HG03521 (cell line): ENCODE measurements at regions not wholly inside any gene's neighbourhood (a gene's known extent, or its start where the extent isn't known, plus 50 kb on each side); places are given as distances from the start of the nearest gene placed in this dataset.

ENCODE experiments used
- ATAC-seq: cut with Tn5 transposase; IDR thresholded peaks from one replicate; pipeline ENCODE4 v1.9.1; 2021; ENCODE audit warnings: mild to moderate bottlenecking, moderate library complexity; ENCODE audit not compliant: unreplicated experiment

- no peak for ATAC-seq
These were observed 285.6 kb upstream of the TPM1 start for GRCh38 chr15:62756995-62757360.

- no peak for ATAC-seq
These were observed 285.0 kb upstream of the TPM1 start for GRCh38 chr15:62757535-62757934.

- ATAC-seq, result no peak
These were observed 284.2 kb upstream of the TPM1 start for GRCh38 chr15:62758126-62758951.

- no peak for ATAC-seq
These were observed 283.6 kb upstream of the TPM1 start for GRCh38 chr15:62758952-62759349.

- ATAC-seq, result no peak
These were observed 282.0 kb upstream of the TPM1 start for GRCh38 chr15:62760538-62760937.

GRCh38 chr15:62765916-62766315 lies 276.6 kb upstream of the TPM1 start:
- ATAC-seq, result no peak

GRCh38 chr15:62766599-62766998 lies 275.9 kb upstream of the TPM1 start:
- ATAC-seq, result no peak

- ATAC-seq, result no peak
These were observed 272.9 kb upstream of the TPM1 start for GRCh38 chr15:62769604-62770003.

- ATAC-seq, result no peak
These were observed 272.4 kb upstream of the TPM1 start for GRCh38 chr15:62770111-62770660.

- ATAC-seq, result no peak
These were observed 271.8 kb upstream of the TPM1 start for GRCh38 chr15:62770752-62771151.

- ATAC-seq, result no peak
These were observed 271.3 kb upstream of the TPM1 start for GRCh38 chr15:62771234-62771633.

GRCh38 chr15:62773369-62774165 lies 269.0 kb upstream of the TPM1 start:
- ATAC-seq, result no peak

- no peak for ATAC-seq
These were observed 266.6 kb upstream of the TPM1 start for GRCh38 chr15:62775932-62776331.

- ATAC-seq, result no peak
These were observed 264.9 kb upstream of the TPM1 start for GRCh38 chr15:62777671-62778070.

- ATAC-seq, result no peak
These were observed 263.3 kb upstream of the TPM1 start for GRCh38 chr15:62779036-62779770.

GRCh38 chr15:62779899-62780298 lies 262.6 kb upstream of the TPM1 start:
- ATAC-seq, result no peak

GRCh38 chr15:62781081-62781497 lies 261.5 kb upstream of the TPM1 start:
- ATAC-seq, result no peak

- ATAC-seq, result no peak
These were observed 260.3 kb upstream of the TPM1 start for GRCh38 chr15:62782071-62782841.

GRCh38 chr15:62782896-62783295 lies 259.7 kb upstream of the TPM1 start:
- ATAC-seq, result no peak

- ATAC-seq, result no peak
These were observed 259.1 kb upstream of the TPM1 start for GRCh38 chr15:62783303-62783957.
